ENCODE measurements at regions not wholly inside any gene's neighbourhood (a gene's known extent, or its start where the extent isn't known, plus 50 kb on each side); places are given as distances from the start of the nearest gene placed in this dataset.

DNA sequence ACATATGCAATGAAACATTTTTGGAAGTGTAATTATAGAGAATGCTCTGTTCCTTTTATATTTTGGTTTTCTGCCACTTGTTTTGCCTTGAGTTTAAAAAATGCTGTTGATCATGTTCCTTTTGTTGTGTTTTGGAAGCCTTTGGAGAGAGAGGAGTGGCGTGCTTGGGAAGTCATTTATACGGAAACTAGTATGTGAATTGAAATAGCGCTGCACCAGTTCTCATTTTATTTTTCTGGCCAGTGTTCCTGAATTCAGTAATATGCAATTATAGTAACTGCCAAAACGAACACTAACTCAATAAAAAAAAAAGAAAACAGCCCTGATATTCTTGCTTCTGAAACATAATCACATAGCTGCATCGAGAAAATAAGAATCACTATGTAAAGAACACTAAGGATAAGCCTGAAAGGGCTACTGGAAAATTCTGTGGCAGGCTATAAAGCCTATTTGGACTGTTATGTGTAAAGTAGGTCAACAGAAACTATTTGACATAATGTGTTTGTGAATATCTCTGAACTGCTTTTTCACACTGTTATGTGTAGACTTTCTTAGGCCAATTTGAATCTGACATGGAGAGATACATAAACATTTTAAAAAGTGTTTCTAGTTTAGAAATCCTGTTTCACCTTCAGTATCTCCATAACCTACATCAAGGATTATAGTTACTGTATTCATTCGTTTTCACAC lies 742.0 kb downstream of the KCNT2 start:
- ChIA-PET POLR2A (no interaction called here), CTCF (no interaction called here)
- Mint-ChIP-seq H3K4me1 (ENCODE audit: low read depth, unreplicated experiment) (no peaks in the 10 kb centered on the region), H3K27me3 (ENCODE audit: insufficient read depth, unreplicated experiment) (no peaks in the 10 kb centered on the region), H3K4me3 (ENCODE audit: unreplicated experiment) (no peak overlapping the region), H3K9me3 (ENCODE audit: unreplicated experiment) (no peaks in the 10 kb centered on the region), H3K36me3 (ENCODE audit: insufficient read depth, unreplicated experiment) (no peaks in the 10 kb centered on the region), H3K27ac (ENCODE audit: unreplicated experiment) (no peak overlapping the region)
- Histone ChIP-seq H3K9me3 (no peaks in the 10 kb centered on the region), H3K27me3 (replicated peaks; ENCODE audit: control insufficient read depth, insufficient read depth, low read length) (no peaks in the 10 kb centered on the region), H3K4me1 (no peaks in the 10 kb centered on the region), H3K36me3 (ENCODE audit: control insufficient read depth, insufficient read depth, low read length) (no peaks in the 10 kb centered on the region), H3K4me3 (ENCODE audit: low read depth, low read length) (no peak overlapping the region)
- no peak for DNase-seq
- BruUV-seq (replicated peaks), result no TSS peak
- TF ChIP-seq, protein P1, sequence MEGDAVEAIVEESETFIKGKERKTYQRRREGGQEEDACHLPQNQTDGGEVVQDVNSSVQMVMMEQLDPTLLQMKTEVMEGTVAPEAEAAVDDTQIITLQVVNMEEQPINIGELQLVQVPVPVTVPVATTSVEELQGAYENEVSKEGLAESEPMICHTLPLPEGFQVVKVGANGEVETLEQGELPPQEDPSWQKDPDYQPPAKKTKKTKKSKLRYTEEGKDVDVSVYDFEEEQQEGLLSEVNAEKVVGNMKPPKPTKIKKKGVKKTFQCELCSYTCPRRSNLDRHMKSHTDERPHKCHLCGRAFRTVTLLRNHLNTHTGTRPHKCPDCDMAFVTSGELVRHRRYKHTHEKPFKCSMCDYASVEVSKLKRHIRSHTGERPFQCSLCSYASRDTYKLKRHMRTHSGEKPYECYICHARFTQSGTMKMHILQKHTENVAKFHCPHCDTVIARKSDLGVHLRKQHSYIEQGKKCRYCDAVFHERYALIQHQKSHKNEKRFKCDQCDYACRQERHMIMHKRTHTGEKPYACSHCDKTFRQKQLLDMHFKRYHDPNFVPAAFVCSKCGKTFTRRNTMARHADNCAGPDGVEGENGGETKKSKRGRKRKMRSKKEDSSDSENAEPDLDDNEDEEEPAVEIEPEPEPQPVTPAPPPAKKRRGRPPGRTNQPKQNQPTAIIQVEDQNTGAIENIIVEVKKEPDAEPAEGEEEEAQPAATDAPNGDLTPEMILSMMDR (IDR thresholded peaks at IDR 0.05; ENCODE audit: insufficient read depth in 1 of 2, low read depth in 1 of 2, low read length in 1 of 2, severe bottlenecking in 1 of 2, unreplicated experiment in 1 of 2), result no peak
- intact Hi-C loops (cut with micrococcal nuclease; ENCODE audit: unreplicated experiment), result no loop called here

DNA sequence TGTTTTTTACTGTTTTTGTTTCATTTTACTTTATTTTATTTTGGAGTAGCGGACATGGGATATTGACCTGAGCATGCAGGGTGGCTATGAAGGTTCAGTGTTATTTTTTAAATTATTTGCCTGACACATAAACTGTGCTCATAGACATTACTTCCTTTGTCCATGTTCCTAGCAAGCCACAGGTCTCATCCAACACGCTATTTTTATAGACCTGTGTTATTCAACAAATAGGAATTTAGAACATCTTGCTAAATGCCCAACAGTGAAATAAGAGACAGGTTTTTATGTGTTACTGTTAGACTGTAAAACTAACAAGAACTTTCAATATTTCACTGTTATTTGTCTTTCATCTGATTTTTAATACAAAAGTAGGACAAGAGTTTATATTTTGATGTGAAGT lies 756.4 kb downstream of the KCNT2 start:
- no peaks in the 10 kb centered on the region for H3K36me3 ChIP-seq (ENCODE audit: control insufficient read depth, insufficient read depth, low read length)
- no TSS peak for BruUV-seq (replicated peaks)
- H3K27me3 Mint-ChIP-seq (ENCODE audit: insufficient read depth, unreplicated experiment), result no peaks in the 10 kb centered on the region
- no peak for DNase-seq
- H3K36me3 Mint-ChIP-seq (ENCODE audit: insufficient read depth, unreplicated experiment), result no peaks in the 10 kb centered on the region
- no peaks in the 10 kb centered on the region for H3K4me1 Mint-ChIP-seq (ENCODE audit: low read depth, unreplicated experiment)
- ChIA-PET CTCF (no interaction called here), POLR2A (no interaction called here)
- TF ChIP-seq, protein P1 (IDR thresholded peaks at IDR 0.05; ENCODE audit: insufficient read depth in 1 of 2, low read depth in 1 of 2, low read length in 1 of 2, severe bottlenecking in 1 of 2, unreplicated experiment in 1 of 2), result no peak
- no peak overlapping the region for H3K4me3 Mint-ChIP-seq (ENCODE audit: unreplicated experiment)
- intact Hi-C loops (cut with micrococcal nuclease; ENCODE audit: unreplicated experiment), result no loop called here
- H3K4me3 ChIP-seq (ENCODE audit: low read depth, low read length), result no peak overlapping the region
- H3K9me3 Mint-ChIP-seq (ENCODE audit: unreplicated experiment), result no peaks in the 10 kb centered on the region
- H3K4me1 ChIP-seq, result no peaks in the 10 kb centered on the region
- no peaks in the 10 kb centered on the region for H3K27me3 ChIP-seq (replicated peaks; ENCODE audit: control insufficient read depth, insufficient read depth, low read length)
- no peak overlapping the region for H3K27ac Mint-ChIP-seq (ENCODE audit: unreplicated experiment)
- no peaks in the 10 kb centered on the region for H3K9me3 ChIP-seq

DNA sequence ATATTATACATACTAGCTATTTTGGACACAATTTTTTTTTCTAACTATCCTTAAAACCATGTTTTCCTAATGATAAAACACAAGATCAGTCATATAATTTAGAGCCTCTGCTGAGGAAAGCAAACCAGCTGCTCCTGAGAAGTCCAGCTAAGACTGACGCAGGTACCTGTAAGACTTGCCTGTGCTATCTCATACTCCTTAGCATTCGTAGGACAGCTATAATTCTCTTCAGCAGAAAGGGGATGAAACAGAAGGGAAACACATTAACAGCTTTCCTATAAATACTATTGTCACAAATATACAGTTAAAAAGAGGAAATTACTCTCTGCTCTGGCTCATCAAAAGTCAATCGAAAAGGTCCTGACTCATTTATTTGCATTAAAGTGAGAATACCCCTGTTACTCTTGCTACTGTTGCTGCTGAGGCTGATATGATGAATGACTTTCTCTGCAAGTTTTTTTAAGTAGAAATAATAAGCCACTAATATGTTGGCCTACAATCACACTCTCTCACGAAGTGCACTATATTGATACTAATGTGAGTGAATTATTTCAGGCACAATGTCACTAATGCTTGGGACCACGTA lies 757.1 kb downstream of the KCNT2 start:
- Mint-ChIP-seq H3K27ac (ENCODE audit: unreplicated experiment) (no peak overlapping the region), H3K36me3 (ENCODE audit: insufficient read depth, unreplicated experiment) (no peaks in the 10 kb centered on the region), H3K4me1 (ENCODE audit: low read depth, unreplicated experiment) (no peaks in the 10 kb centered on the region), H3K27me3 (ENCODE audit: insufficient read depth, unreplicated experiment) (no peaks in the 10 kb centered on the region), H3K9me3 (ENCODE audit: unreplicated experiment) (no peaks in the 10 kb centered on the region), H3K4me3 (ENCODE audit: unreplicated experiment) (no peak overlapping the region)
- H3K27me3 ChIP-seq (replicated peaks; ENCODE audit: control insufficient read depth, insufficient read depth, low read length), result no peaks in the 10 kb centered on the region
- CTCF ChIA-PET, result no interaction called here
- TF ChIP-seq, protein P1 (IDR thresholded peaks at IDR 0.05; ENCODE audit: insufficient read depth in 1 of 2, low read depth in 1 of 2, low read length in 1 of 2, severe bottlenecking in 1 of 2, unreplicated experiment in 1 of 2), result no peak
- H3K4me3 ChIP-seq (ENCODE audit: low read depth, low read length), result no peak overlapping the region
- no peaks in the 10 kb centered on the region for H3K36me3 ChIP-seq (ENCODE audit: control insufficient read depth, insufficient read depth, low read length)
- no peak for DNase-seq
- no peaks in the 10 kb centered on the region for H3K4me1 ChIP-seq
- POLR2A ChIA-PET, result no interaction called here
- no peaks in the 10 kb centered on the region for H3K9me3 ChIP-seq
- intact Hi-C loops (cut with micrococcal nuclease; ENCODE audit: unreplicated experiment), result no loop called here
- no TSS peak for BruUV-seq (replicated peaks)
